H54 (cell line): ENCODE measurements at regions not wholly inside any gene's neighbourhood (a gene's known extent, or its start where the extent isn't known, plus 50 kb on each side); places are given as distances from the start of the nearest gene placed in this dataset.

Experiments
- DNase-seq: peaks from one replicate; pipeline ENCODE4 v3.0.0; 2011; ENCODE audit warnings: low spot score, mixed read lengths; ENCODE audit not compliant: insufficient read length
- FAIRE-seq: peaks from 3 replicates; lab custom pipeline; 2011; peaks lifted over from hg19 to GRCh38; lab: Jason Lieb, UNC
- POLR2A ChIP-seq: IDR thresholded peaks from 2 replicates; pipeline ENCODE4 v1.6.1; 2011; ENCODE audit warnings: low read depth, mild to moderate bottlenecking, low read length

DNA sequence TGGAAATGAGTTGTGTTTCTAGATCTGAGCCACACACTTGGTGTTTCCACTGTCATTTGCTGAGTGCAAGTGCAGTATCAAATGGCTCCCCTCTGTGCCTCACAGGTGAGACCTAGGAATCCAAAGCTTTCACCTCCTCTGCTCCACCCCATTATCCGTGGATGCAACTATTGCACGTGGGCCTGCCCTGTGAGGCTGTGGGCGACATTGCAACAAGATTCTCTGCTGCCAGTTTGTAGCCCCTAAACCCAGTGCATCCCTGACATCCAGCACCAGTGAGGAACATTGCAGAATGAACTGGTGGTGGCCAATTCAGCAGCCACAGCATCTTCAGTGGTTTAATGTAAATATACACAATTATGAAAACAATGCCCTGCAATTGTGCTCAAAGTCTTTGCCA lies 115.0 kb upstream of the FOXA2 start:
- no peak for FAIRE-seq
- DNase-seq = no peak
- TF ChIP-seq POLR2A = no peak

DNA sequence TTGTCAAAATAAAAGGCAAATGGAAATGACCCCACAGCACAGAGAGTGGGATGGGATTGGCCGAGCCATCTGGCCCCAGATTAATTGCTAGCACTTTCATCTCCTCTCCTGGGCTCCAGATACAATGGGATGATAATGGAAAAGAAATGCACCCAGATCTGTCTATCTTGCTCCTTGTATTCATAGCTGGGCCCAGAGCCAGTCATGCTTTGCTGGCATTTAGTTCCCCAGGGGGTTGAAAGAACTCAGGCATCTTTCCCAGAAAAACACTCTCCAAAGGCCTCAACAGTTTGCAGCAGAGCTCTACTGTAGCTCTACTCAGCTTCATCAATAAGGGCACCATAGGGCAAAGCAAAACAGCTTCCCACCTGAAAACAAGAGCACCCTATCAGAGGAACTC lies 116.0 kb upstream of the FOXA2 start:
- no peak for TF ChIP-seq POLR2A
- DNase-seq (no peak), FAIRE-seq (no peak)

DNA sequence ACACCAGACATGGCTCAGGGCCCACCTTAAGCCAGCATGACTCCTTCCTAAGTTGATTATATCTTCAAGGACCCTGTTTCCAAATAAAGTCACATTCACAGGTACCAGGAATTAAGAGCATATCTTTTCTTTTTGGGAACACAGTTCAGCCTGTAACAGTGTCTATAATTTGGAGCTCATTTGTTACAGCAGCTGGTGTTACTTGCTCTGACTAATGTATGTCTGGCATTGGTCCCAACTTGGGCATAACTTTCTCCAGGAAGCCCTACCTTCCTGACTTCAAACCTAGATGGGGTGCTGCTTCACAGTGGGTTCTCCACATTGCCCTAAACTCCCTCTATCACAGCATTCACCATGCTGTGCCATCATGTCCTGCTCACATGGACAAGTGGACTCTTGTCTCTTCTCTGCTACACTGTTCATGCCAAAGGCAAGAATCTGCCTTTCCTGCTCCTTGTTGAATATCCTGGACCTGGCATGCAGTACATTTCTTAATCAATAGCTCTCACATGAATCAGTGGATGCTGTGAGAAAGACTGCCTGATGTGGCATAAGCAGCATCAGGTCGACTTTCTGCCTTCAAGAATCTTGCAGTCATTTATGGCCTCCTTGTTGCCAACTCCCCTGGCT lies 117.4 kb upstream of the FOXA2 start:
- no peak for FAIRE-seq
- TF ChIP-seq POLR2A = no peak
- no peak for DNase-seq

DNA sequence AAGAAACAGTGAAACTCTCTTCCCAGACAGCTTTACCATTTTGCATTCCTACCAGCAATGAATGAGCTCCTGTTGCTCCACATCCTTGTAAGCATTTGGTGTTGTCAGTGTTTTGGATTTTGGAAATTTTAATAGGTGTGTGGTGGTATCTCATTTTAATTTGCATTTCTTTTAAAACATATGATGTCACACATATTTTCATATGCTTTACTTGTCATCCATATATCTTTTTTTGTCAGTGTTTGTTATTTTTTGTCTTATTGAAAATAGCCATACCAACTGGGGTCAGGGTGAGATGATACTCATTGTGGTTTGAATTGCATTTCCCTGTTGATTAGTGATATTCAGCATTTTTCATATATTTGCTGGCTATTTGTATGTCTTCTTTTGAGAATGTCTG lies 119.5 kb upstream of the FOXA2 start:
- no peak for TF ChIP-seq POLR2A
- DNase-seq (no peak), FAIRE-seq (no peak)

DNA sequence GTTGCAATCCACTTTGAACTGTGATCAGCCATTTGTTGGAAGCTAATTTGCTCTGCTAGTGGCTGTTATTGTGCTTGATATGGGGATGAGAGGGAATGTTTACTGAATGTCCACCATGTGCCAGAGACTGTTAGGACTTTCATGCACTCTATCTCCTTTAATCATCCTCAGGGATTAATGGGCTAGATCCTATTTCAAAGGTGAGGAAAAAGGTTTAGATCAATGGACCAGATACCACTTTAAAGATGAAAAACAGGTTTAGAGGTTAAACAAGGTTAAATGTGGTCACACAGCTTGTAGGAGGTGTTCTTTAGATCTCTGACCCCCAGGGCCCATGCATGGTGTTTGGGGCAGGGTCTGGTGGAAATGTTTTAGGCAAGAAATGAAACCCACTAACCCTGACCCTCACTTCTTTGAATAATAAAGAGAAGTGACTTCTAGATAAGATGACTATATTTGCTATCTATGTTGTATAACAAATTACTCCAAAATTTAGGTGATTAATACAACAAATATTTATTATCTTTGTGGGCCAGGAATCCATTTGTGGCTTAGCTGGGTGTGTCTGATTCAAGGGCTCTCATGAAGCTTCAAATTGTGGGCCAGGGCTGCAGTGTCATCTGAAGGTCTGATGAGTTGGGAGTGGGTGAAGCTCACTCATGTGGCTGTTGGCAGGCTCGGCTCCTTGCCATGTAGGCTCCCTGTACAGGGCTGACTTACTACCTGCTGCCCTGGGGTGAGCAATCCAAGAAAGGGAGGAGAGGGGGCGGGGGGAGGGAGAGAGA lies 127.8 kb upstream of the FOXA2 start:
- TF ChIP-seq POLR2A = no peak
- FAIRE-seq (no peak), DNase-seq (no peak)

DNA sequence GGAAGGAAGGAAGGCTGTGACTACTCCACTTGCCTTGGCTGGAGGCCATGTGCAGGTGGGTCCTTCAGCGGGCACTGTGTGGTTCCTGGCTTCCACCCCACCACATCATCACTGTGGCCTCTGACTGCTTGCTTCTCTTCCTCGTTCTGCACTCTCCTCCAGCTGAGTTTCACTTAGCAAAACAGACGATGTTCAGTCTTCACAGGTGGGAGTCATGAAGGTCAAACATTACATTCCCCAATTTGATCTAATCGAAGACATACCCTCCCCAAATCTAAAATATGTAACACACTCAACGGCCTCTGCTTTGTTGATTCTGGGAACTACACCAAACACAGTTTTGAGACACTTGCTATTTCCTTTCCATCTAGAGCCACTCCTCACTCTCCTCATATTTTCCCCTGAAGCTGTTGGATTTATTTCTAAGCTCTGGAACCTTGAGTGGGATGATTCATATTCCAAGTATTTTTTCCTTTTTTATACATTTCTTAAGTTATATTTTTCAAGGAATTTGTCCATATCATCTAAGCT lies 132.5 kb upstream of the FOXA2 start:
- TF ChIP-seq POLR2A = no peak
- FAIRE-seq (no peak), DNase-seq (no peak)

DNA sequence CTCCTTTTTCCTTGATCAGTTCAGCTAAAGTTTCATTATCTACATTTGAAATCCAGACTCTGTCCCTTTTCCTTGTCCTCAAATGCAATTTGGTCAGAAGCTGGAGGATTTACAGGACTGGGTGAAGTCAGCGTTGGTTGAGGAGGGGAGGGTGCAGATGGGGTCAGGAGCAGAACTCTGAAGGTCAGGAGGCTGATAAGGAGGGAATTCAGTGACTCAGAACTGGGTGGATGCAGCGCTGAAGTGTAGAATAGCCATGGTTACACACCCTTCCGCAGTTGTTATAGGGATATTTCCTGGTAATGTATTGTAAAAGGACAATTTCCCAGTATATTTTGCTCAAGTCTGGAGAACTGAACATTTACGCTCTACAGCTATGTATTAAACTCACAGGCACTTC lies 133.1 kb upstream of the FOXA2 start:
- no peak for DNase-seq
- TF ChIP-seq POLR2A = no peak
- FAIRE-seq = no peak

DNA sequence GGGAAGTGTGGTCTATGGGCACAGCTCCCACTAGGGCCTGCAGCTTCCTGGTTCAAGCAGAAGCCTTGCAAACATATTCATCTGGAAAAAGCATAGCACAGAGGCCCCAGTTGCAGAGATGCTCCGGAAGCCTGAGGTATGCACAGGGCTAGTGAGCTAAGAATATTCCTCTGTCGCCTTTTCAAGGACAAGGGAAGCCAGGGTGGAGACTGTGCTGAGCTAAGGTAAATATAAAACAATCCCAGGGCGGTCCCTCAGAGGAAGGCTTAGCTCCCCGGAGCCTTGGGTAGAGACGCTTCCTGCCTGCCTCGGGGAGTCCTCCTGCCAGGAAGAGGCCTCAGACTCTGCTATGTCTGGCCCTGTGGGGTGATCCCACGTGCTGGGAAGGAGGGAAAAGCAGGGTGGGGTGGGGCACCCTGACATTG lies 134.8 kb upstream of the FOXA2 start:
- DNase-seq (no peak), FAIRE-seq (no peak)
- no peak for TF ChIP-seq POLR2A

DNA sequence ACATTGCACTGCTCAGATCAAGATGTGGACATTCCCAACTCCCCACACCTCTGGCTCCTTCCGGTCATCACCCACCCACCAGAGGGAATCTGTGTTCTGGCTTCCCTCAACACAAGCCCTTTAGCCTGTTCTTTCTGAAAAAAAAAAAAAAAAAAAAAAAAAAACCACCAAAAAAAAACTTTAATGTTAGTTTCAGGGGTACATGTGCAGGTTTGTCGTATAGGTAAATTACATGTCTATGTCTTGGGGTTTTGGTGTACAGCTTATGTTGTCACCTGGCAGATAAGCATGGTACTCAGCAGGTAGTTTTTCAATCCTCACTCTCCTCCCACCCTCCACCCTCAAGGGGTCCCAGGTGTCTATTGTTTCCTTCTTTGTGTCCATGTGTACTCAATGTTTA lies 135.8 kb upstream of the FOXA2 start:
- no peak for TF ChIP-seq POLR2A
- no peak for DNase-seq
- no peak for FAIRE-seq

DNA sequence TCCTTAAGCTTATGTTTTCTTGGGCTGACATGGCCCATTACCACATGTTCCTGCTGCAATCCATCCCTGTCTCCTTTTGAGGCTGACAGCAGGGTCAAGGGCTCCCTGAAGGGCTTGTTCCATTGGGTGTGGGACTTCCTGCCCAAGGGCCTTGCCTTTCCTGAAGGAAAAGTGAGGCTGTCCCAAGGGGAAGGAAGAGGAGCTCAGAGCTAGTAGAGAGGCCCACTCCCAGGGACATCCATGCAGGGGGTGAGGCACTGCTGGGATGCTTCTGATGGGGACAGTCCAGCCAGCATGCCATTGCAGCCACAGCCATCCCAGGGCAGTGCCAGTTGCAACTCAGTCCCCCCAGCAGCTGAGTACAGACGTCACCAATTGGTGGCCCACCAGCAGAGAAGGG lies 138.4 kb upstream of the FOXA2 start:
- no peak for FAIRE-seq
- no peak for DNase-seq
- TF ChIP-seq POLR2A = no peak

DNA sequence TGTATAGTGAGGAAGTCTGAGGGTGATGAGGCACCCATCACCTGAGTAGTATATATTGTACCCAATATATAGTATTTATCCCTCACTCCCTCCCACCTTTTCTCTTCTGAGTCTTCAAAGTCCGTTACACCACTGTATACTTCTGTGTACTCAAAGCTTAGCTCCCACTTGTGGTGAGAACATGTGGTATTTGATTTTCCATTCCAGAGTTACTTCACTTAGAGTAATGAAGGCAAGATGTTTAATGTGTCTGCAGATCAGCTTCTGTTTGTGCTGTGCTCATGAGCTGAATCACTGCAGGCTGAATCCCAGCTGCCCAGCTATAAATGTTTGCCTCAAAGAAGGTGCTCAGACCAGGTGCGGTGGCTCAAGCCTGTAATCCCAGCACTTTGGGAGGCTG lies 139.3 kb upstream of the FOXA2 start:
- FAIRE-seq = no peak
- no peak for TF ChIP-seq POLR2A
- DNase-seq = no peak

DNA sequence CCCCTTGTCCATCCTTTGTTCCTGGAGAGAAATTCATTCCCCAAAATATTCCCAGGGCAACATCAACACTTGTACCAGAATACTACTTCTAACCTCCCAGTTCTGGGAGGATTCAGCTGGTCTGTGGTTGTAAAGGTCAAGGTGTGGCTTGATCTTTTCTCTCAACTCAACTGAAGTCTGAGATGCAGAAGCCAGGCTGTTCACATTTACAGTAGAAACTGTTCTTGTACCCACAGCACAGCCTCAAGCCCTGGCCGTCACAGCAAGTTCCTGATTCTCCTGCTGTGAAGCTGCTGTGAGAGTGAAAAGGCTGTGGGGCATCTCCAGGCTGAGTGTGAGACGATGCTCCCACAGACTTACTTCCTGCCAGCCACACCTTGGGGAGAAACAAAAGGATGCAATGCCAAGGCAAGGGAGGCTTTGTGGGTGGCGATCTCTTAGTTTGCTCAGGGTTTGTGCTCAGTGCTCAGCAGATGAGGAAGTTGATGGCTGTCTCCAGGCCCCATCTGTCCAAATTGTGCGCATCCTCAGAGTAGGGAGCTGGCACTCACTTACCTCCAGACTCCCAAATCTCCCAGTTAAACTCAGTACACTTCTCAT lies 143.9 kb upstream of the FOXA2 start:
- no peak for TF ChIP-seq POLR2A
- FAIRE-seq = no peak
- DNase-seq = no peak

DNA sequence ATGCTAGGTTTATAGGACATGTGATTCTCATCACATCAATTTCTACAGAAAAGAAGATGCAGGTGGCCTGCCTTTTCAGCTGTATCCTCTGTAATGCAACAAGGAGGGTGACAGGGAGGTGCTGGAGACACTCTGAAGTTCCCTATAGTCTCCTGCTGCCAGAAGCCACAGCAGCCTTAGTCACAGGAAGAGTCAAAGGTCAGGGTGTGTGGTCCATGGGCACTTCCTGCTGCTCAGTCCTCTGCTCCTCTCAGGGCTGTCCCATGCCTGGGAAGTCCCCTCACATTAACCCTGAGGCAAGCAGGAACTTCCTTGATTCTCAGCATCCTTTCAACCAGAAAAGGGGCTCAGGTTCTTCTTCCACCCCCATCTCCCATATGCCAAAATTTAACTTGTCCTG lies 144.8 kb upstream of the FOXA2 start:
- FAIRE-seq (no peak), DNase-seq (no peak)
- TF ChIP-seq POLR2A = no peak

DNA sequence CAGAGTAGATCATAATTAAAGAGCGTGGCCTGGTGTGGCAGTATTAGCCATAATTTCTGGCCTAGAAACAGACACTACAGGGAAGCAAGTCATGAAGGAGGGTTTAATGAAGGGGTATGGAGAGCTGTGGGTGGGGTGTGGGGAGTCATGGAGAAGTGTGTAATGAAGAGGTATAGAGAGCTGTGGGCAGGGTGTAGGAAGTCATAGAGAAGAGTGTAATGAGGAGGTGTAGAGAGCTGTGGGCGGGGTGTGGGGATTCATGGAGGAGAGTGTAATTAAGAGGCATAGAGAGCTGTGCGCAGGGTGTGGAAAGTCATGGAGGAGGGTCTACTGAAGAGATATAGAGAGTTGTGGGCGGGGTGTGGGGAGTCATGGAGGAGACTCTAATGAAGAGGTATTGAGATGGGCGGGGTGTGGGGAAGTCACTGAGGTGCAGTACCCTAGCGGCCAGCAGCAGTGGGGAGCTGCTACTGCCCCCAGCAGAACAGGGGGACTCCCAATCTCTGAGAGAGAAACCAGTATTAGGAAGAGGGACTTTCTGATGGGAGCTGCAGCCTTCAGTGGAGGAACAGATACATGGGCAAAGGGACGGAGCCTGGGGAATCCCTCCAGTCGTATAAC lies 145.4 kb upstream of the FOXA2 start:
- DNase-seq = no peak
- FAIRE-seq = no peak
- no peak for TF ChIP-seq POLR2A
